ENCODE measurements at regions not wholly inside any gene's neighbourhood (a gene's known extent, or its start where the extent isn't known, plus 50 kb on each side); places are given as distances from the start of the nearest gene placed in this dataset.

DNA sequence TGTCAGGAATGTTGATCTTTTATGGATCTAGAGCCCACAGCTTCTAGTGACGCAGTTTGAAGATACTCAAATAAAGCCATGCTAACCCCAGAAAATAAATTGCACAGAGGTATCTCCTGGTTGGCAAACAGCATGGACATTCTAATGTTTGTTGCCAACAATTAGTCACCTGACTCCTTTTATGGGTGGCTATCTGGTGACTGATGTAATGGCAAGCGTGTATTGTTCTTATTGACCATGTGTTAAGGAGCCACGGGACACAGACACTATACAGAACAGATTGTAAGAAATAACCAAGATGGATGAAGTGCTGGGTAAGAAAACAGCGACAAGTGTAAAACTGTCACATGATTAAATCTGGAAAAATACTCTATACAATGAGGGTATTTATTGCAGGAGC is 401.3 kb upstream of the PDE3A start:
- H4K5ac ChIP-seq (ENCODE audit: low read depth, low read length) = no peak overlapping the region
- H2AK5ac ChIP-seq (ENCODE audit: low read depth, low read length) = no peak overlapping the region
- dilution Hi-C loops (cut with HindIII; ENCODE audit: low sequenced_read_pairs, unreplicated experiment) = no loop called here
- POLR2A ChIA-PET (ENCODE audit: unreplicated experiment) = no interaction called here
- no peaks in the 10 kb centered on the region for H3K9me1 ChIP-seq (ENCODE audit: insufficient read depth, low read length)
- CTCF ChIA-PET = no interaction called here
- H3K36me3 ChIP-seq (ENCODE audit: control insufficient read depth, insufficient read depth, low read length) = no peaks in the 10 kb centered on the region
- H3K9me3 ChIP-seq (ENCODE audit: control insufficient read depth, insufficient read depth, low read length) = no peaks in the 10 kb centered on the region
- no peak overlapping the region for H3K9ac ChIP-seq (ENCODE audit: low read depth, low read length)
- no TSS peak for BruUV-seq (replicated peaks)
- no peak overlapping the region for H2BK5ac ChIP-seq (ENCODE audit: low read depth, low read length, poor library complexity, severe bottlenecking)
- H3K79me1 ChIP-seq (ENCODE audit: low read depth in 1 of 2, low read length in 2 of 2) = no peaks in the 10 kb centered on the region
- H3K56ac ChIP-seq (ENCODE audit: extremely low read depth, insufficient read depth, low read length) = no peak overlapping the region
- H3K4me1 ChIP-seq (ENCODE audit: control insufficient read depth, insufficient read depth, low read length) = peaks cover 6% of the 10 kb centered on the region
- no peak overlapping the region for H4K91ac ChIP-seq (ENCODE audit: insufficient read depth, low read depth, low read length)
- no peak for DNase-seq
- no peaks in the 10 kb centered on the region for H4K20me1 ChIP-seq (ENCODE audit: insufficient read depth, low read length)
- intact Hi-C loops (cut with micrococcal nuclease) = loop anchor here (10.0 kb wide), 1 partner anchor 212 kb away; no protein-coding TSS in a partner anchor
- H3K14ac ChIP-seq (replicated peaks; ENCODE audit: low read depth, low read length) = no peak overlapping the region
- no peak overlapping the region for H2BK120ac ChIP-seq (ENCODE audit: low read depth, low read length)
- peak overlapping the region; percentile 25; the same call in 1 of the 2 replicates for H3K18ac ChIP-seq (ENCODE audit: low read depth, low read length)
- no peaks in the 10 kb centered on the region for H3K27me3 ChIP-seq (ENCODE audit: control insufficient read depth, insufficient read depth, low read length)
- H2BK20ac ChIP-seq (ENCODE audit: low read depth, low read length) = no peak overlapping the region
- H2AK9ac ChIP-seq (replicated peaks; ENCODE audit: low read depth, low read length, poor library complexity) = no peak overlapping the region
- in situ Hi-C loops (cut with MboI; ENCODE audit: low sequenced_read_pairs) = no loop called here
- H2BK15ac ChIP-seq (ENCODE audit: low read depth, low read length) = no peak overlapping the region
- peak overlapping the region; percentile 41; the same call in 1 of the 2 replicates for H3K4me2 ChIP-seq (ENCODE audit: low read depth, low read length)
- H3K4ac ChIP-seq (ENCODE audit: low read depth, low read length) = no peak overlapping the region
- no CpG with 5 or more reads among the region's 4 CpGs for WGBS, 2 experiments (ENCODE audit: extremely low coverage in 2 of 2, insufficient read length in 1 of 2)
- H2AFZ ChIP-seq (replicated peaks; ENCODE audit: low read length, poor library complexity) = no peak overlapping the region
- no peak for ATAC-seq (ENCODE audit: low read depth)
- H4K8ac ChIP-seq (ENCODE audit: low read depth in 2 of 2, low read length in 2 of 2) = no peak overlapping the region
- no peak overlapping the region for H3K27ac ChIP-seq (ENCODE audit: insufficient read depth, low read length)
- H3K4me3 ChIP-seq (ENCODE audit: insufficient read depth, low read depth, low read length) = no peak overlapping the region
- no peak for TF ChIP-seq CTCF (conservative IDR thresholded peaks at IDR 0.05; ENCODE audit: low read depth, low read length)
- TF ChIP-seq, protein P1, sequence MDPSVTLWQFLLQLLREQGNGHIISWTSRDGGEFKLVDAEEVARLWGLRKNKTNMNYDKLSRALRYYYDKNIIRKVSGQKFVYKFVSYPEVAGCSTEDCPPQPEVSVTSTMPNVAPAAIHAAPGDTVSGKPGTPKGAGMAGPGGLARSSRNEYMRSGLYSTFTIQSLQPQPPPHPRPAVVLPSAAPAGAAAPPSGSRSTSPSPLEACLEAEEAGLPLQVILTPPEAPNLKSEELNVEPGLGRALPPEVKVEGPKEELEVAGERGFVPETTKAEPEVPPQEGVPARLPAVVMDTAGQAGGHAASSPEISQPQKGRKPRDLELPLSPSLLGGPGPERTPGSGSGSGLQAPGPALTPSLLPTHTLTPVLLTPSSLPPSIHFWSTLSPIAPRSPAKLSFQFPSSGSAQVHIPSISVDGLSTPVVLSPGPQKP (IDR thresholded peaks at IDR 0.05; ENCODE audit: borderline replicate concordance, low read depth, low read length) = no peak
- no peak for TF ChIP-seq FOS (IDR thresholded peaks at IDR 0.05; ENCODE audit: low read depth, low read length)
- TF ChIP-seq USF2 (IDR thresholded peaks at IDR 0.05; ENCODE audit: low read depth, low read length) = no peak
- no peak for TF ChIP-seq RFX5 (IDR thresholded peaks at IDR 0.05; ENCODE audit: low read depth, low read length)
- no peak for TF ChIP-seq MAZ (IDR thresholded peaks at IDR 0.05; ENCODE audit: borderline replicate concordance, low read depth, low read length)
- no peak for TF ChIP-seq MXI1 (IDR thresholded peaks at IDR 0.05; ENCODE audit: borderline replicate concordance, low read depth, low read length)
- TF ChIP-seq NFE2L2 (IDR thresholded peaks at IDR 0.05; ENCODE audit: low read depth, low read length) = no peak
- TF ChIP-seq POLR2A (IDR thresholded peaks at IDR 0.05; ENCODE audit: low read depth, low read length) = no peak
- TF ChIP-seq RAD21 (IDR thresholded peaks at IDR 0.05; ENCODE audit: low read length) = no peak
- TF ChIP-seq SMC3 (IDR thresholded peaks at IDR 0.05; ENCODE audit: low read depth, low read length) = no peak
- TF ChIP-seq CEBPB (IDR thresholded peaks at IDR 0.05; ENCODE audit: low read depth, low read length) = no peak
- no peak for TF ChIP-seq RCOR1 (IDR thresholded peaks at IDR 0.05; ENCODE audit: insufficient replicate concordance, low read length)
- H3K23ac ChIP-seq (ENCODE audit: low read depth, low read length) = no peak overlapping the region
